Keratinocyte (primary cell): ENCODE measurements at regions not wholly inside any gene's neighbourhood (a gene's known extent, or its start where the extent isn't known, plus 50 kb on each side); places are given as distances from the start of the nearest gene placed in this dataset.

Source experiments
- EZH2 ChIP-seq: IDR thresholded peaks from one replicate; pipeline ENCODE4 v1.6.1; 2012; ENCODE audit warnings: inconsistent platforms, mild to moderate bottlenecking, low read length, moderate library complexity
- TF ChIP-seq, protein P1 (sequence below), 3 experiments: IDR thresholded peaks in 1 of 3; conservative IDR thresholded peaks in 1 of 3; optimal IDR thresholded peaks in 1 of 3; 2 replicates in 2 of 3; 3 replicates in 1 of 3; pipeline versions ENCODE3 to v1.5.1; 2011; ENCODE audit warnings: low read length in 3 of 3, mild to moderate bottlenecking in 3 of 3, moderate library complexity in 2 of 3, control low read depth in 1 of 3, inconsistent platforms in 1 of 3; ENCODE audit not compliant: insufficient read depth in 2 of 3; ENCODE audit errors: extremely low read depth in 1 of 3

DNA sequence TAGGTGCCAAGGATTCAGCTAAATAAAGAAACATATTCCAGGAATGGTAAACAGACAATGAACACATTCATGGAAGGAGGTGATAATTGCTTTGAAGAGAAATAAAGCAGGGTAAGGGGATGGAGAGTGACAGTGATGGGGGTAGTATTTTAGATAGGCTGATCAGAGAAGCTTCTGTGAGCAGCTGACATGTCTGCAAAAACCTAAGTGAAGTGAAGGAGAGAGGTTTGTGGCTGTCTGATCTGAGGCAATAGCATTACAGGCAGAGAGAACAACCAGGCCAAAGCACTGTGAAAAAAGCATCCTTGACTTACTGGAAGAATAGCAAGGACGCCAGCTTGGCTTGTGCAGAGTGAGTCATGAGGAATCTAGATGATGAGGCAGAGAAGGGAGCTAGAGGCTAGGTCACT is 271.9 kb upstream of the GATB start:
- no peak for TF ChIP-seq EZH2
- TF ChIP-seq, protein P1, sequence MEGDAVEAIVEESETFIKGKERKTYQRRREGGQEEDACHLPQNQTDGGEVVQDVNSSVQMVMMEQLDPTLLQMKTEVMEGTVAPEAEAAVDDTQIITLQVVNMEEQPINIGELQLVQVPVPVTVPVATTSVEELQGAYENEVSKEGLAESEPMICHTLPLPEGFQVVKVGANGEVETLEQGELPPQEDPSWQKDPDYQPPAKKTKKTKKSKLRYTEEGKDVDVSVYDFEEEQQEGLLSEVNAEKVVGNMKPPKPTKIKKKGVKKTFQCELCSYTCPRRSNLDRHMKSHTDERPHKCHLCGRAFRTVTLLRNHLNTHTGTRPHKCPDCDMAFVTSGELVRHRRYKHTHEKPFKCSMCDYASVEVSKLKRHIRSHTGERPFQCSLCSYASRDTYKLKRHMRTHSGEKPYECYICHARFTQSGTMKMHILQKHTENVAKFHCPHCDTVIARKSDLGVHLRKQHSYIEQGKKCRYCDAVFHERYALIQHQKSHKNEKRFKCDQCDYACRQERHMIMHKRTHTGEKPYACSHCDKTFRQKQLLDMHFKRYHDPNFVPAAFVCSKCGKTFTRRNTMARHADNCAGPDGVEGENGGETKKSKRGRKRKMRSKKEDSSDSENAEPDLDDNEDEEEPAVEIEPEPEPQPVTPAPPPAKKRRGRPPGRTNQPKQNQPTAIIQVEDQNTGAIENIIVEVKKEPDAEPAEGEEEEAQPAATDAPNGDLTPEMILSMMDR (optimal IDR thresholded peaks at IDR 0.05 in 1 of 3, IDR thresholded peaks at IDR 0.05 in 1 of 3, conservative IDR thresholded peaks at IDR 0.05 in 1 of 3; ENCODE audit: extremely low read depth in 1 of 3, insufficient read depth in 2 of 3, low read length in 3 of 3): no peak
